Lower lobe of right lung (tissue), 2 donors: ENCODE measurements at regions not wholly inside any gene's neighbourhood (a gene's known extent, or its start where the extent isn't known, plus 50 kb on each side); places are given as distances from the start of the nearest gene placed in this dataset.

ENCODE experiments used
- ATAC-seq, 2 donors: fragments of 200-7000 bp; cut with Tn5 transposase; one replicate each; pipeline ENCODE4 v1.9.1; 2020 to 2022; ENCODE audit warnings: mild to moderate bottlenecking in 2 of 2, moderate library complexity in 2 of 2
- DNase-seq: peaks from one replicate; pipeline ENCODE4 v3.0.0-alpha.2; 2020
- H3K27ac ChIP-seq: fragments of 200-600 bp; one replicate; pipeline ENCODE4 v1.8.0; 2022
- H3K27me3 ChIP-seq: fragments of 200-600 bp; one replicate; pipeline ENCODE4 v1.8.0; 2022; ENCODE audit warnings: low read depth
- H3K36me3 ChIP-seq: fragments of 200-600 bp; one replicate; pipeline ENCODE4 v1.8.0; 2022; ENCODE audit warnings: mild to moderate bottlenecking
- H3K4me1 ChIP-seq: fragments of 200-600 bp; one replicate; pipeline ENCODE4 v1.8.0; 2022
- H3K4me3 ChIP-seq: fragments of 200-600 bp; one replicate; pipeline ENCODE4 v1.8.0; 2022; ENCODE audit warnings: mild to moderate bottlenecking
- H3K9me3 ChIP-seq: fragments of 200-600 bp; one replicate; pipeline ENCODE4 v1.8.0; 2022
- CTCF ChIP-seq: fragments of 200-600 bp; IDR thresholded peaks from one replicate; pipeline ENCODE4 v1.8.0; 2022; ENCODE audit warnings: antibody characterized with exemption, mild to moderate bottlenecking
- intact Hi-C: fragments of 100-400 bp; cut with DNase I; formaldehyde crosslinking; loops from one replicate; pipeline ENCODE4 v1.11.0; 2022
- donor health status: DM: no; HTN: yes; CAD: no; lungs with severe emphysema.

- H3K9me3 ChIP-seq, result no peaks in the 10 kb centered on the region
- no peak overlapping the region for H3K27ac ChIP-seq
- no peak for ATAC-seq
- TF ChIP-seq CTCF, result no peak
- H3K4me3 ChIP-seq, result no peak overlapping the region
- intact Hi-C loops, result no loop called here
- DNase-seq, result no peak
- no peaks in the 10 kb centered on the region for H3K4me1 ChIP-seq
- no peaks in the 10 kb centered on the region for H3K36me3 ChIP-seq
- H3K27me3 ChIP-seq, result no peaks in the 10 kb centered on the region
Measured at GRCh38 chr11:92130421-92130831, 94.2 kb upstream of the FAT3 start.

GRCh38 chr11:92129811-92130210 is 94.8 kb upstream of the FAT3 start:
- no peak for TF ChIP-seq CTCF
- no peak overlapping the region for H3K27ac ChIP-seq
- intact Hi-C loops, result no loop called here

GRCh38 chr11:92128026-92128425 is 96.6 kb upstream of the FAT3 start:
- Histone ChIP-seq H3K4me1 (no peaks in the 10 kb centered on the region), H3K27ac (no peak overlapping the region), H3K36me3 (no peaks in the 10 kb centered on the region), H3K4me3 (no peak overlapping the region), H3K9me3 (no peaks in the 10 kb centered on the region), H3K27me3 (no peaks in the 10 kb centered on the region)
- no peak for ATAC-seq
- no peak for DNase-seq
- no peak for TF ChIP-seq CTCF
- intact Hi-C loops, result no loop called here

More at GRCh38 chr11:92129811-92130210, 94.8 kb upstream of the FAT3 start:
- Histone ChIP-seq H3K36me3 (no peaks in the 10 kb centered on the region), H3K9me3 (no peaks in the 10 kb centered on the region), H3K4me1 (no peaks in the 10 kb centered on the region), H3K4me3 (no peak overlapping the region), H3K27me3 (no peaks in the 10 kb centered on the region)
- no peak for DNase-seq
- ATAC-seq, result no peak

GRCh38 chr11:92125321-92125720 is 99.3 kb upstream of the FAT3 start:
- DNase-seq (no peak), ATAC-seq (no peak)
- H3K4me3 ChIP-seq, result no peak overlapping the region
- H3K9me3 ChIP-seq, result no peaks in the 10 kb centered on the region
- intact Hi-C loops, result no loop called here
- no peak for TF ChIP-seq CTCF
- no peaks in the 10 kb centered on the region for H3K27me3 ChIP-seq
- no peak overlapping the region for H3K27ac ChIP-seq
- no peaks in the 10 kb centered on the region for H3K4me1 ChIP-seq
- H3K36me3 ChIP-seq, result no peaks in the 10 kb centered on the region

- Histone ChIP-seq H3K36me3 (no peaks in the 10 kb centered on the region), H3K9me3 (peaks cover 7% of the 10 kb centered on the region), H3K4me3 (no peak overlapping the region), H3K27me3 (no peaks in the 10 kb centered on the region), H3K4me1 (no peaks in the 10 kb centered on the region), H3K27ac (no peak overlapping the region)
- ATAC-seq (no peak), DNase-seq (no peak)
- no peak for TF ChIP-seq CTCF
- intact Hi-C loops, result no loop called here
Measured at GRCh38 chr11:92123540-92123939, 101.1 kb upstream of the FAT3 start.

GRCh38 chr11:92122561-92122960 is 102.1 kb upstream of the FAT3 start:
- Histone ChIP-seq H3K4me1 (no peaks in the 10 kb centered on the region), H3K36me3 (no peaks in the 10 kb centered on the region), H3K27me3 (no peaks in the 10 kb centered on the region), H3K9me3 (peaks cover 8% of the 10 kb centered on the region), H3K4me3 (no peak overlapping the region), H3K27ac (no peak overlapping the region)
- DNase-seq (no peak), ATAC-seq (no peak)
- no peak for TF ChIP-seq CTCF
- intact Hi-C loops, result no loop called here
